ENCODE measurements at regions not wholly inside any gene's neighbourhood (a gene's known extent, or its start where the extent isn't known, plus 50 kb on each side); places are given as distances from the start of the nearest gene placed in this dataset.

DNA sequence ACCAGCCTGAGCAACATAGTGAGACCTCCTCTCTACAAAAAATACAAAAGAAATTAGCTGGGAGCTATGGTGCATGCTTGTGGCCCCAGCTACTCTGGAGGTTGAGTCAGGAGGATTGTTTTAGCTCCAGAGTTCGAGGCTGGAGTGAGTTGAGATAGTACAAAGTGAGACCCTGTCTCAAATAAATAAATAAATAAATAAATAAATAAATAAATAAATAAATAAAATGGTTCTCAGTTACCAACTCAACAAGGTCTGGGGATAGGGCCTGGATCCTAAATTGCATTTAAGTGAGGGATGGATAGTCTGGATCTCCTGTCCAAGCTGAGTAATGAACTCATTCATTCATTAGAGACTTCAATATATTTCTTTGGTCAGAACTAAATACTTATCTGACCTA lies 115.7 kb upstream of the IL1RAPL2 start:
- TF ChIP-seq CTCF (IDR thresholded peaks at IDR 0.05; ENCODE audit: low read depth, low read length, poor library complexity, severe bottlenecking): no peak
- TF ChIP-seq EZH2phosphoT487 (IDR thresholded peaks at IDR 0.05; ENCODE audit: borderline replicate concordance, low read length): no peak
